ENCODE measurements at regions not wholly inside any gene's neighbourhood (a gene's known extent, or its start where the extent isn't known, plus 50 kb on each side); places are given as distances from the start of the nearest gene placed in this dataset.
"Not testable (repeated sequence)": the region's sequence is repeated elsewhere in the genome, so short reads cannot be mapped to it uniquely, and the experiment has no call there.

DNA sequence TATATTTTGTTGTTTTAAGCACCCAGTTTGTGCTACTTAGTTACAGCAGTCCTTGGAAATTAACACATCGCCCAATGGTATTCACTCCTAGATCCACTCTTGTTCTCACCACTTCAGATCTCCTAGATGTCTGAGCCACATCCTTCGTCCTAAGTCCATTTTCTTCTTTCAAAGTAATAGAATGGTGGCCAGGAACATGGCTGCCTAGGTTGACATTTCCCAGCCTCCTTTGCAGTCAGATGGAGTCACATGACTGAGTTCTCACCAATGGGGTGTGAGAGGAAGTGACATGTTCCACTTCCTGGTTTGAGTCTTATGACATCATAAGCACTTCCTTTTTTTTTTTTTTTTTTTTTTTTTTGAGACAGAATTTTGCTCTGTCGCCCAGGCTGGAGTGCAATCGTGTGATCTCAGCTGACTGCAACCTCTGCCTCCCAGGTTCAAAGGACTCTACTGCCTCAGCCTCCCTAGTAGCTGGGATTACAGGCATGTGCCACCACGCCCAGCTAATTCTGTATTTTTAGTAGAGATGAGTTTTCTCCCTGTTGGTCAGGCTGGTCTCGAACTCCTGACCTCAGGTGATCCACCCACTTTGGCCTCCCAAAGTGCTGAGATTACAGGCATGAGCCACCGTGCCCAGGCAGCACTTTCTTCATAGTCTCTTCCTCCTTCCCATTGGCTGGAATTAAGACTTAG lies 91.7 kb upstream of the MRI1 start:
- not testable (repeated sequence) for H3K79me2 ChIP-seq (replicated peaks; ENCODE audit: insufficient read depth, low read length); H3K27me3 ChIP-seq (ENCODE audit: insufficient read depth, low read depth, low read length); H3K9me3 ChIP-seq (ENCODE audit: low read length); H3K36me3 ChIP-seq (ENCODE audit: insufficient read depth, low read length); H3F3A ChIP-seq (ENCODE audit: insufficient read depth, low read length, poor library complexity, severe bottlenecking); H4K20me1 ChIP-seq (ENCODE audit: insufficient read depth); H3K9me2 ChIP-seq (ENCODE audit: insufficient read depth, low read length)
- H2AFZ ChIP-seq (ENCODE audit: low read depth, low read length) = peak overlapping the region; percentile 94
- H3K27ac ChIP-seq (ENCODE audit: low read length) = peak overlapping the region; percentile 68
- TF ChIP-seq POLR2AphosphoS5 (IDR thresholded peaks at IDR 0.05) (peak; percentile 58), EP300 (conservative IDR thresholded peaks at IDR 0.05; ENCODE audit: poor library complexity, severe bottlenecking) (peak; percentile 31)
- peak overlapping the region; percentile 10 for H3K9ac ChIP-seq (ENCODE audit: low read length)
- H3K4me2 ChIP-seq (ENCODE audit: low read length) = peak overlapping the region; percentile 21
- H3K4me3 ChIP-seq (ENCODE audit: low read length) = peak overlapping the region; percentile 51

DNA sequence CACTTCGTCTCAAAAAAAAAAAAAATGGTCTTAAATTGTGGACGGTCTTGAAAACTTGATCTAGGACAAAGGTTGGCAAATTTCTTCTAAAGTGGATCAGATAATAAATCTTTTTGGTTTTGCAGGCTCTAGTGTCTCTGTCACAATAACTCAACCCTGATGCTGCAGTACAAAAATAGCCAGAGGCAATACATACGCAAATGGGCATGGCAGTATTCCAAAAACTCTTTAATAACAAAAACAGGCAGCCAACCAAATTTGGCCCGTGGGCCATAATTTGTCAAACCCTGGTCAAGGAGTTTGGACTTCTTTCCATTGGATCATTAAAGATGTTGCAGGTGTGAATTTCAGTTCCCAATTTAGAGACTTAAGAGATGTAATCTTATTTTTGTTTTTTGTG lies 93.5 kb upstream of the MRI1 start:
- TF ChIP-seq POLR2AphosphoS5 (IDR thresholded peaks at IDR 0.05) (no peak), SMC3 (conservative IDR thresholded peaks at IDR 0.05; ENCODE audit: poor library complexity) (no peak), EZH2 (IDR thresholded peaks at IDR 0.05; ENCODE audit: borderline replicate concordance, insufficient read depth, low read length, poor library complexity, severe bottlenecking) (no peak), EP300 (conservative IDR thresholded peaks at IDR 0.05; ENCODE audit: poor library complexity, severe bottlenecking) (no peak), RAD21 (conservative IDR thresholded peaks at IDR 0.05) (no peak), MXI1 (conservative IDR thresholded peaks at IDR 0.05; ENCODE audit: poor library complexity, severe bottlenecking) (no peak), TAF1 (IDR thresholded peaks at IDR 0.05; ENCODE audit: low read depth) (no peak)
- TF ChIP-seq, protein P1, sequence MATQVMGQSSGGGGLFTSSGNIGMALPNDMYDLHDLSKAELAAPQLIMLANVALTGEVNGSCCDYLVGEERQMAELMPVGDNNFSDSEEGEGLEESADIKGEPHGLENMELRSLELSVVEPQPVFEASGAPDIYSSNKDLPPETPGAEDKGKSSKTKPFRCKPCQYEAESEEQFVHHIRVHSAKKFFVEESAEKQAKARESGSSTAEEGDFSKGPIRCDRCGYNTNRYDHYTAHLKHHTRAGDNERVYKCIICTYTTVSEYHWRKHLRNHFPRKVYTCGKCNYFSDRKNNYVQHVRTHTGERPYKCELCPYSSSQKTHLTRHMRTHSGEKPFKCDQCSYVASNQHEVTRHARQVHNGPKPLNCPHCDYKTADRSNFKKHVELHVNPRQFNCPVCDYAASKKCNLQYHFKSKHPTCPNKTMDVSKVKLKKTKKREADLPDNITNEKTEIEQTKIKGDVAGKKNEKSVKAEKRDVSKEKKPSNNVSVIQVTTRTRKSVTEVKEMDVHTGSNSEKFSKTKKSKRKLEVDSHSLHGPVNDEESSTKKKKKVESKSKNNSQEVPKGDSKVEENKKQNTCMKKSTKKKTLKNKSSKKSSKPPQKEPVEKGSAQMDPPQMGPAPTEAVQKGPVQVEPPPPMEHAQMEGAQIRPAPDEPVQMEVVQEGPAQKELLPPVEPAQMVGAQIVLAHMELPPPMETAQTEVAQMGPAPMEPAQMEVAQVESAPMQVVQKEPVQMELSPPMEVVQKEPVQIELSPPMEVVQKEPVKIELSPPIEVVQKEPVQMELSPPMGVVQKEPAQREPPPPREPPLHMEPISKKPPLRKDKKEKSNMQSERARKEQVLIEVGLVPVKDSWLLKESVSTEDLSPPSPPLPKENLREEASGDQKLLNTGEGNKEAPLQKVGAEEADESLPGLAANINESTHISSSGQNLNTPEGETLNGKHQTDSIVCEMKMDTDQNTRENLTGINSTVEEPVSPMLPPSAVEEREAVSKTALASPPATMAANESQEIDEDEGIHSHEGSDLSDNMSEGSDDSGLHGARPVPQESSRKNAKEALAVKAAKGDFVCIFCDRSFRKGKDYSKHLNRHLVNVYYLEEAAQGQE (IDR thresholded peaks at IDR 0.05; ENCODE audit: borderline replicate concordance) = no peak
- TF ChIP-seq, protein P2, sequence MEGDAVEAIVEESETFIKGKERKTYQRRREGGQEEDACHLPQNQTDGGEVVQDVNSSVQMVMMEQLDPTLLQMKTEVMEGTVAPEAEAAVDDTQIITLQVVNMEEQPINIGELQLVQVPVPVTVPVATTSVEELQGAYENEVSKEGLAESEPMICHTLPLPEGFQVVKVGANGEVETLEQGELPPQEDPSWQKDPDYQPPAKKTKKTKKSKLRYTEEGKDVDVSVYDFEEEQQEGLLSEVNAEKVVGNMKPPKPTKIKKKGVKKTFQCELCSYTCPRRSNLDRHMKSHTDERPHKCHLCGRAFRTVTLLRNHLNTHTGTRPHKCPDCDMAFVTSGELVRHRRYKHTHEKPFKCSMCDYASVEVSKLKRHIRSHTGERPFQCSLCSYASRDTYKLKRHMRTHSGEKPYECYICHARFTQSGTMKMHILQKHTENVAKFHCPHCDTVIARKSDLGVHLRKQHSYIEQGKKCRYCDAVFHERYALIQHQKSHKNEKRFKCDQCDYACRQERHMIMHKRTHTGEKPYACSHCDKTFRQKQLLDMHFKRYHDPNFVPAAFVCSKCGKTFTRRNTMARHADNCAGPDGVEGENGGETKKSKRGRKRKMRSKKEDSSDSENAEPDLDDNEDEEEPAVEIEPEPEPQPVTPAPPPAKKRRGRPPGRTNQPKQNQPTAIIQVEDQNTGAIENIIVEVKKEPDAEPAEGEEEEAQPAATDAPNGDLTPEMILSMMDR (IDR thresholded peaks at IDR 0.05; ENCODE audit: poor library complexity, severe bottlenecking) = no peak
- Histone ChIP-seq H3K9me2 (ENCODE audit: insufficient read depth, low read length) (no peaks in the 10 kb centered on the region), H2AFZ (ENCODE audit: low read depth, low read length) (no peak overlapping the region), H4K20me1 (ENCODE audit: insufficient read depth) (no peaks in the 10 kb centered on the region), H3K27me3 (ENCODE audit: insufficient read depth, low read depth, low read length) (no peaks in the 10 kb centered on the region), H3K9ac (ENCODE audit: low read length) (no peak overlapping the region), H3K27ac (ENCODE audit: low read length) (no peak overlapping the region), H3K79me2 (replicated peaks; ENCODE audit: insufficient read depth, low read length) (no peaks in the 10 kb centered on the region), H3K4me3 (ENCODE audit: low read length) (no peak overlapping the region), H3K9me3 (ENCODE audit: low read length) (no peaks in the 10 kb centered on the region), H3K4me2 (ENCODE audit: low read length) (no peak overlapping the region), H3K36me3 (ENCODE audit: insufficient read depth, low read length) (no peaks in the 10 kb centered on the region), H3F3A (ENCODE audit: insufficient read depth, low read length, poor library complexity, severe bottlenecking) (no peaks in the 10 kb centered on the region)

All from neural cell (in vitro differentiated cells).